DMS153 treated with DMSO at 0.1 percent for 48 hours (cell line): ENCODE measurements at regions not wholly inside any gene's neighbourhood (a gene's known extent, or its start where the extent isn't known, plus 50 kb on each side); places are given as distances from the start of the nearest gene placed in this dataset.

Experiments used
- DNase-seq: peaks from one replicate; lab custom pipeline; 2025; ENCODE audit not compliant: unreplicated experiment; lab: John Stamatoyannopoulos, UW

DNA sequence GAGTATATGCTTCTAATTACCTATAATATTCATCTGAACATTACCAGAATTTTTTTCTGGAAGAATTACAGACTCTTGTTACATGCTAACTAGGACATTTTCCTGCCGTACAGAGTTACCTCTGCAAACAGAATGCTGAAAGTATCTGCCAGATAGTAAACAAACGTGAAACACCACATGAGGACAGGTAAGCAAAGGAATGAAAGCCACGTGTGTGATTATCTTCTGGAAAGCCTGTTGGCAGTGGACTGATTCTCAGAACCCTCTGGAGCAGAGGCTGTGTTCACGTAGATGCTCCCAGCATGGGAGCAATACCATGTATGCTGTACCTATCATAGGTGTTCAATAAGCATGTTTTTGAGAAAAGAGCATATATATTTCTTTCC lies 472.6 kb downstream of the ENC1 start:
- no peak for DNase-seq

DNA sequence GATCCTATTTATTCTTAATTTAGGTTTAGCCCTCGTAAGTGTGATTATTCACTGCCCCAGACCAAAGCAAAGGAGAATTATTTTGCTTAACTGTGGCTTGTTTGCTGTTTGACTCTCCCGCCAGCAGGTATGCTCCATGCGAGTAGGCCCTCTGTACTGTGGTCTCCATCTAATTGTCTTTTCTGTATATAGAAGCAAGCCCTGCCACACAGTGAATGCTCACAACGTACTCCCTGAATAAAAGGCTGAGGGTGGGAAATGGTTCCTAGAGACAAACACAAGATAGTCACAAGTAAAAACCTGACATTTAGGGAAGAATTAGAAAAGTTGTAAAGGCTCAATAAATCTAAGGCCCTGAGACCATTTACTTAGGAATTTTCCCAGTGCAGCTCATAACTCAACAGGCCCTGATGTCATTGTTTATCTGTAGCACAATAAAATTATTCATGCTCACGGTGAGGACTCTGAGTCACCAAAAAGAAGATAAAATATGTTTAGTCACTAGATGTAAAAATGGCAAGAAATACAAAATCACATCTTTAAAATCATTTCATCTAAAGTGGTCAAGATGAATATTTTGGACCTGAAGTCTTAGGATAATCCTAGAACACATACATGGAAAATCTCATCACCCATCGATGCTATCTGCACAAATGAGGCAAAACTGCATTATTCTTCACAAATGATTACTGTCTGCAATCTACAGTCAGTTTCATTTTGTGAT lies 473.2 kb downstream of the ENC1 start:
- DNase-seq: no peak

DNA sequence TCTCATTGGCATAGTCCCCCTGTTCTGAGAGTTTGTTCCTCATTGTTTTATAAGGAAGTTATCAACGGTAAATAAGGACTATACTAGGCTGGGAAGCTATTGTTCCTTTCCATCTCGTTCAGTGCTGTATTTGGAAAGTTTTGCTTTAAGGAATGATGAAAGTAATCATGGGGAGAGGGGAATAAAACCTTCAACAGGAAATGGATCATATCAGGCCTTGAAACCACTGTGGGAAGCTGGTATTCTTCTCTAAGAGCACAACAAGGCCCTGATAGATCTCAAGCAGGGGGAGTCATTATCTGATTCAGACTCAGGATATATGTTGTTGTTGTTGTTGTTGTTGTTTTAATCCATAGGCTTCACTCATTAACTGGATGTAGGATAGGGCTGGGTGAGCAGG lies 474.5 kb downstream of the ENC1 start:
- no peak for DNase-seq

DNA sequence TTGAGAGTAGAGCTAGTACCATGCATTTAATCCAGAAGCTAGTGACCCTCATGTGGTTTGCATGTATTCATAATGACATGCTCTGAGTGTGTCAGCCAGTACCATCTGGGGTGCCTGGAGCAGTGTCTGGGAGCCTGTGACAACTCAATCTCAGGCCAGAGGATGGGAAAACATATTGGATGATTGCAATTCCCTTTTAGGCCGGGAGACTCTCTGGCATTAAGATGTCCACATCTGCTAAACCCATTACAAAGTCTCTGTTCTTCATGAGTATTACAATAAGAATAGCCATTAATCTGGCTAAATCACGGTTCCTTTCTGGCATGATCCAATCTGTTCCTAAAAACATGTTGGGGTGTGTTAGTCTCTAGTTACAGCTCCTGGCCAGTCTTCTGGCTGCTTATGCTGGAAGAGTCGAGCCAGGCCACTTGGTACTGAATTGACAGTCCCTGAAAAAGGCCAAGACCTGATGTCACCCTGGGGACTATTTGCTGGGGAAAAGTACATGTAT lies 475.7 kb downstream of the ENC1 start:
- no peak for DNase-seq

DNA sequence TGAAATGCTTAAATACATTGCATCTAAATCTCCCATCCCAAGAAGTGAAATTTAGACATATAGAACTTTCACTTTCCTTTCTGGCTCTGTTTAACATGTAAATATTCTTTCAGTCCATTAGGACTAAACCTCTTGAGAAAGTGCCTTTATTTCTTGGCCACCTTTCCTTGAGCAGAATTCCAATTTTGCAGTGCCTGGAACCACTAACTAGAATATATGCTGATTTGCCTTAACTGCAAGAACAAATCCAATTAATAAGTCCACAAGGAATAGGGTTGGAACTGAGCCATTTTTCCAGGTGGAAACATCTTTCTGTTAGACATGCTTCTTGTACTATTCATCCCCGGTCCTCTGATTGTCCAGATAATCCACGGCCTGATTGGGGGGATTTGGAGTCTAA lies 478.0 kb downstream of the ENC1 start:
- no peak for DNase-seq

DNA sequence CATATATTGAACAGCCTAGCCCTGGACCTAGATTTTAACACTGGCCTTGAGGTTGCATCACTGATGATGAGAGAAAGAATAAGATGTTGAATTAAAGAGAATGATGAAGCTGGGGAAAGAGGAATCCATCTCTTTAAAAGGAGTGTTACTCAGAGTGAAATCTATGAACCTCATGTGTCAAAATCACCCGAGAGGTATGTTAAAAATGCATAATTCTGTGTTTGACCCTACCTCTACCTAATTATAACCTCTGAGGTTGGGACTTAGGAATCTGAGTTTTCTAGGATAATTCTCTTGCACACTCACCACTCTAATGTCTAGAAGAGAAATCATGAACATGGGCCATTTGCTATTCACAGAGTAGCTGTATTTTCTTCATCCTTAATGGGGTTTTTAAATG lies 479.4 kb downstream of the ENC1 start:
- no peak for DNase-seq

DNA sequence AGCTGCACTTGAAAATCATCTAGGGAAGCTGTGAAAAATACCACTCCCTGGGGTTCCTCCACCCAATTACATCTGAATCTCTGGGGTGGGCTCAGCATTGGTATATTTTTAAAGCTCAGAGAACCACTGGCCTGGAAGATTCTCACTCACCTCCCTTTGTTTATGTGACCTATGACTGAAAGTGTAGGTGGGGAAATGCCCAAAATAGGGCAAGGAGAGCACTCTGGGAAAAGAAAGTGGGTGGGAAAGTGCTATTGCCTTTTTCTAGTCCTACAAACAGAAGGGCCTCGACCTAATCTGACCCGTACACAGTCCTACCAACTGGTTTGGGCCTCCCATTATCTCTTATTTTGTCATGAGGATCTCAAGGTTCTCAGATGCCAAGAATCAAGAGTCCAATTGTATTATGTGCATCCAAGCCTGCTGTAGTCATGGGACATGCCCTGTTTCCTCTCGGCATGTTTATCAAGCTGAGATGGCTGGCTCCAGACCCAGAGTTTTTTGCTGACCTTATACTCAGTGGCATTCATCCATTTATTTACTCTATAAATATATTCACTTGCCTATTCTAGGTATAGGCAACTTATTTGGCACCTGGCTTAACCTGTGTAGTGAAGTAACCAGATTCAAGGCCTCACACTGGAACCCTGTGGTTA lies 483.7 kb downstream of the ENC1 start:
- no peak for DNase-seq

DNA sequence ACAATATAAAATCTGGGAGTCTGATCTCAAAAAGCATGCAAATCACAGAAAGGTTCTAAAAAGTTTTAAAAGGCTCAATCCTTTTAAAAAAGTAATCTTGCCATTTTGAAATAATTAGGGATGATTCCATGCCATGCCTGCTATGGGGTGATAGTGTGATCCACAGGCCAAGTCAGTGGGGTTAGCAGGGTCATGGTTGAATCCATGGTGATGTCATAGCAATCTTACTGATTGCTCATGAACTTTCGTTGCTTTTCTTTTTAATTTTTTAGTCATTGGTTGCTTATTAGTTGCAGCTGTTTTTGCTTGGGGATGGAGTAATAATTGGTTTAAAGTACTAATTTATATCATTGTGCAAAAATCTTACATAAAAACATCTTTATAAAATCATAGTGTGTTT lies 485.0 kb downstream of the ENC1 start:
- no peak for DNase-seq

DNA sequence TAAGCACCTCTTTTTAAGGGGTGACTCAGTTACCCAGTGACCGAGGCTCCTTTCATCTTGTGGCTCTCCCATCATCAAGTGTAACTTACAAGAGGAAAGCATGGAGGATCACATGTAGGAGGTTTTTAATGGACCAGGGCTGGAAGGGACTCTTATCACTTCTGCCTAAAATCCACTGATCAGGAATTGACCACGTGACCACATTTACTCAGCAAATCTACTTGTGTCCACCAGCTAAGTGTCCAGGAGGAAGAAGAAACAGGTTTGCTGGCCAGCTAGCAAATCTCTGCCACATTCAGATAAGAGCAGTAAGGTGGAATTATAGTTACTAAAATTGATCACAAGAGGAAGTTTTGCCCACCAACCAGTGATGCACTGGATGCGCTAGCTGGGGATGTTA lies 486.0 kb downstream of the ENC1 start:
- no peak for DNase-seq

DNA sequence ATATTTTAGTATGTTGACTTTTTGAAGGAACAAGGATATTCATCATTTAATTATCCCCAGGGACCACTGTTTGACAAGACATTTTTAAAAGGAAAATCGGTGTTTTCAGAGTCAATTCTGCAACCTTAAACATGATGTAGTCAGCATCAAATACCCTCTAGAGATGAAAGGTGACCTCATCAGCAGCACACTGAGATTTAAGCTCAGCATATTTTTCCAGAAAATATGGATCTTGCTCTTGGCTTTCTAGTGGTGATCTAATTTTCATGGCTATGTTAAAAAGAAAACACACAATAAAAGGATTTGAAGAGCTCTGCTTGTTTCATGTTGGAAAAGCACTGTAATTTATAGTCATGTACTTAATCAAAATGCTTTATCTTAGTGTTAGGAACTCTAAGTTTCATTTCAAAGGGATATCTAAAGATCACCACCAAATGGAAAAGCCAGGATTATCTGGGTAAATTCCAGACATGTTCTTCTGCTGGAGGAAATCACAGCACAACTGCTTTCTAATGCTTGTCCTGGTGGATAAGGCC lies 487.2 kb downstream of the ENC1 start:
- no peak for DNase-seq

DNA sequence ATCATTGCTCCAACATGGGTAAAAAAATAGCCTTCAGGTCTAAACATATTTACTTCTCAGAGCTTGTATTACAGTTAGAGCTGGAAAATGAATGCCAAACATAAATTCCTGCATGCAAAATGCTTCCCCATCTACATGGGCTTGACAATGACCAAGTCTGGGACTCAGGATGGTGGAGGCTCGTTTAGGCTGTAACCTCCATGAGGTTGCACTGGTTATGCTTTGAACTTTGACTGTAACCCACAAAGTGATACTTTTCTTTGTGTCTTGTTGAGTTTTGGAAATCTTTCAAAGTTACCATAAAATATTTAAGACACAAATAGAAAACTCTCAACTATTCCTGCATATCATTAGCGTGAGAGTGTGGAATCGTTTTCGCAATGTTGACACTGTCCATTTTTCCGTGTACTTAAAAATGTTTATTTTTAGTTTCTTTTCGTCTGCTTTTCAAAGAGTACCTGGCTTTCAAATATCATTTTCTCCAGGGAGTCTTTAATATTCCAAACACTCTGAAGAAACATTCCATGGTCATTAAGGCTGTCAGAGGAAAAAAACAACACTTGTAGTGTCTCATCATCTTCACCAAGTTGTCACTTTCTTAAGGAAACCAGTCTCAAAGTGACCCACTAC lies 487.8 kb downstream of the ENC1 start:
- no peak for DNase-seq

DNA sequence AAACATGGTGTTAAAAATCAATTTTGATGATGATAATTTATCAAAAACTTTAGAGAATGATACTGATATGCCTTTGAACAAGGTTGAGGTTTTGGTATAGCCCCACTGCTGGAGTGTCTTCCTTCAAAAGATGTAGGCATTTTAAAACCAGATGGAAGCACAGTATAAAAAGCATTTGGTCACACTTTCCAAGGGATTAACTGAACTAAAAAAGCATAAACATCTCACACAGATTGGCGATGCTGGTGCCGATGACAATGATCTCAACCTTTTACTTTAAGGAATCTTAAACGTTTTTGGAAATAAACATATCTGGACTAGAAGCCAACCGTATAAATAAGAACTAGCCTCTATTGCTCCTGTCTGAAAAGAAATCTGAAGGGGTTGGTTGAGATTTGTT lies 488.4 kb downstream of the ENC1 start:
- no peak for DNase-seq

DNA sequence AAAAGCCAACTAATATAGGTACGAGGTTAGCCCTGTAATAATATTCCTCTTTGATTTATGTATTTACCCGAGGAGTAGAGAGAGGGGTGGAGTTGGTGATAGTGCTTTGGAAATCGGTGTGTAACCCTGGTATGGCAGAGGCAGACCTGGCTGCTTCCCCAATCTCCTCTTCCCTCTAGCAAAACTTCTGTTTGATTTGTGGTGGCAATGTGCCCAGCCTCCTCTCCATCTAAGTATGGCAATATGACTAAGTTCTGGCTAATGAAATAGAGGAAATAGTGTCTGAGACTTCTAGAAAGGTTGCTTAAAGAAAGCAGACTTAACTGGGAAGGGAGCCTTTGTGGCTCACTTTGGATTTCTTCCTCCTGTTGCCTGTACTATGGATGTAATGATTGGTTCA lies 491.1 kb downstream of the ENC1 start:
- DNase-seq: no peak

DNA sequence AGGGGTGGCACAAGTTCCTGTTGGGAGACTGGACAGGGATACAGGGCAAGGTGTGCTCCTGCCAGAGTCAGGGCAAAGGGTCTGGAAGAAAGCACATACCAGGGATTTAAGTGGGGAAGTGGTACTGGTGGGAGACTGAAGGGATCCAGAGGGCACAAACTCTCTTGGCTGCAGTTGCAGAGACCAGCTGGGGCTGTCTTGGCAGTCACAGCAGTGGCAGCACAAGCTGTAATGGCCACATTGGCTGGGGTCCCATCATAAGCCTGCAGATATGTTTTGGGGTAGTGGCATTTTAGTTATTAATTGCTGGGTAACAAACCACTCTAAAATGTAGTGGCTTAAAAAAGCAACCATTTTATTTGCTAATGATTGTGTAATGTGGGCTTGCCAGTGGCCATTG lies 492.2 kb downstream of the ENC1 start:
- no peak for DNase-seq

DNA sequence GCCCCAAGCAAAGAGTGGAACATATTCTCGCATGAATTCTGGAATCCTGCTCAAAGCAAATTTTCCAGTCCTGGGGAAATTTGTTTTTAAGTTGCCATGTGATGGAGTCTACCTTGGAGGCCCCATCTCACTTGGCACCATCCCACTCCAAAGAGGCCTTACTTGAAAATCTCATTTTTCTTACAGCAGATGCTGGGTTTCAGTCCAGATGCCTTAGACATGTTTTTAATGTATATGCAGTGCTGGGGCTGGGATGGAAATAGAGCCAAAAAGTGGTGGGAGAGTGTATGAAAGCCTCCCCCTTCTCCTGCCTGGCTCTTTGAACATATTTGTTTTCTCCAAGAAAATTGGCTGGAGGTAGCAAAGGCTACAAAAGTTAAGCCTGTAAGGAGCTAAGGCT lies 493.7 kb downstream of the ENC1 start:
- no peak for DNase-seq

DNA sequence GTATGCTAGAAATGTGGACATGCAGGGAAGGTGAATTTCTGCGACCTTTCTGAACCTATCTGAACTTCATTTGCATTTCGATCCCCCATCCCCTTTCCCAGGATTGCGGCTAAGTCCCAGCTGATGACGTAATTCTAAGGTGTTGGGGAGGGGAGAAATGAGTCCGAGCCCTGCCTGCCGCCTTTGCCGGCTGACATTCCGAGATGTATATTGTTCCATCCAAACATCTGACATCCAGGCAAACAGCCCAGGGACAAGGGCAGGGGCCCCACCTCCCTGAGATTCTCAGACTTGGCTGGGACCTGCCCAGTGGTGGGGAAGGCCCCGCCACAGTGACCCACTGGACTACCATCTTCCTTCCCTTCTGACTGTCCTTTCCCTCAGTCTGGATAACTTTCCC lies 494.6 kb downstream of the ENC1 start:
- DNase-seq: no peak

DNA sequence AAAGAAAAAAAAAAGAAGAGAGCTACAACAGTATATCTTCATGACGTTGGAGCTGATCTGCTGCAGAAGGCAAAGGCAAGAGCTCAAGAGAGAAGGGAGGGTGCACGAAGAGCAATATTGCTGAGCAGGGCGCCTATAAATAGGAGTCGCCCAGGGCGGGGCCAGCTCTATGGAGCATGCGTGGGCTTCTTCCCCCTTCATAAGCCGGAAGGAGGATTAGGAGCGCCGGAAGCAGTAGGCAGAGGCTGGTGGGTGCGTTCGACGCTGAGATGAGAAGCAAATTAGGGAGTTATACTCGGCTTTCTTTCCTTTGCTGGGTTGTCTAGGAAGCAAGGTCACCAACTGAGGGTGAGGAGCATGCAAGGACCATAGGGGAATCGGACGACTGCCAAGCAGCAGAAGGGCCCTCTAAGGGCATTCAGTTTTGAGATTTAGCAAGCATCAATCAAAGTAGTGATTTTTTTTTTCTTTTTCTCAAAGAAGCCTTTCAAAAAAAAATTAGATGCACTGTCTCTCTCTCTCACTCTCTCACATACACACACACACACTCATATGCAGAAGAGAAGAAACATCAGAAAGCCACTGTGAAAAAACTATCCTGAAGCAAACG lies 496.7 kb downstream of the ENC1 start:
- DNase-seq: no peak

DNA sequence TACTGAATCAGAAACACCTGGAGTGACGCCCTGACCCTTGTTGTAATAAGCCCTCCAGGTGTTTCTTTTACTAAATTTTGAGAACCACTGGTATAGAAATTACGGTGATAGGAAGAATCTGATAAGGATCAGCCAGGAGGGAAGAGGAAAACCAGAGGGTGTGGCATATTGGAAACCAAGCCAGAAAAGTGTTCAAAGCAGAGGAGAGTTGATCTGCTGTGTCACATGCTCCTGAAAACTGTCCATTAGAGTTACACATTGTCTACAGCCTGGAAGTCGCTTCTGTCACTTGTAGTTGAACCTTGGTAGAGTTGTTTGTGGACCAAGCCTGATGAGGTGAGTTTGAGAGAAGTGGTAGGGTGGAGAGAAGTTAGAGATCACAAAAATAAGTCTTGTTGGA lies 497.4 kb downstream of the ENC1 start:
- DNase-seq: no peak

DNA sequence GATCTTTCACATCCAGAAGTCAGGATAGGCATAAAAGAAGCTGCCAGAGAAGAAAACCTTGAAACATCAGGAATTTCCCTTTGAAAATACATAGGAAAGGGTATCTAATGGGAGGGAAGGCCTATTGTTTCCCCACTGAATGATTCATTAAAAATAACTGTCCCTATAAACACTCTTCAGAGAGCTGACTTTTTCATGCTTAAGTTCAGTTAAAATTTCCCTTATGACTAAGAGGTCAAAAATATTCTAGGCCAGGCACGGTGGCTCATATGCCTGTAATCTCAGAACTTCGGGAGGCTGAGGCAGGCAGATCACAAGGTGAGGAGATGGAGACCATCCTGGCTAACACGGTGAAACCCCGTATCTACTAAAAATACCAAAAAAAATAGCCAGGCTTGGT lies 499.5 kb downstream of the ENC1 start:
- no peak for DNase-seq

DNA sequence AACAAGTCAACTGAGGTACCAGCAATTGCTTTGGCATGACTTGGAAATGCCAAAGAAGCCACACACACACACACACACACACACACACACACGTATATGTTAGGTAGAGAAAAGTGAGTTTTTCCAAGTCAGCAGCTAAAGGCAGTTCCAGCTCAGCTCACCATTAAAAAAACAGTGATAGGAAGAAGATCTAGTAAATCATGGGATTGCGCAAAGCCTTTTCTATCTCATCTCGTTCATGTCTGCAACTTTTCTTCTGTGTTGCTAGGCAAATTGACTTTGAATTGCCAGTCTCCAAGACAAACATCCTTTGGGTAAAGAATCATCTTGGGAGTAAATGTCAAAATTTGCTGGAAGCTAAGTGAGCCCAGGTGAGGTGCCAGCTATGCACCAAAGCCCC lies 500.1 kb downstream of the ENC1 start:
- DNase-seq: no peak

DNA sequence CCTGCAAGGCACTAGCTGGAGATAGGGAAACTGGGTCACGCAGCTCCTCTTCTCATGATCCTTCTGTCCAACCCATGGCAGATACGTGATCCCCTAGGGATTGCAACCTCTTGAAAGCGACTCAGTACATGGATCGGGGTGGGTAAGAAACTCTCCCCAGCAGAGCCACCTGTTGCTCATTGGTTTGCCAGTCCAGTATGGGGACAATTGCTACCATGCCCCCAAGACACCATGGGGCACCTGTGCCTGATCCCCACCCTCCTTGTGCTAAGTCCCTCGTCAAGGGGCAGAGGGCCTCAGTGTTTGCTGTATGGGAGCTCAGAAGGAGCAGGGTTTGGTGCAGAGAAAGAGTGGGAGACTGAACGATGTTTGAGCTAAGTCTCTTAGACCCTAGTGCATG lies 500.9 kb downstream of the ENC1 start:
- DNase-seq: no peak

DNA sequence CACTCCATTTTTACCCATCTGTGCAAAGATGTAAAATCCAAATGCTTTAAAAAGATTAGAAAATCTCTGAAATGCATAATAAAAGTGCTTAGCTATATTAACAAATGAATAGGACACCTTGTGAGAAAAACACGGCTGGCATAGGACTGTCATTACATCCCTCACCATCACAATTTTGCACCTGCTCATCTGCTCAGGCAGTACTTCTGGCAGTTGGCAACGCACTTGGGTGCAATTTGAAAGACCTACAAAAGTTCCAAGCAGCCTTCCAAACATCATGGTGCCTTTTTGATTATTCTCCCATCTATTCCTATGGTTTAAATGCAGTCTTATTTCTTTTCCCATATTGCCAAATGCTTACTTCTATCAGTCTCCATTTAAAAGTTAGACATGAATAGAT lies 501.8 kb downstream of the ENC1 start:
- no peak for DNase-seq
